Left renal pelvis (tissue), 4 donors: ENCODE measurements at regions not wholly inside any gene's neighbourhood (a gene's known extent, or its start where the extent isn't known, plus 50 kb on each side); places are given as distances from the start of the nearest gene placed in this dataset.

Experiments
- DNase-seq, 4 donors: peaks; one replicate each; pipeline ENCODE4 v3.0.0-alpha.2; 2013; ENCODE audit warnings: low read depth in 4 of 4, low spot score in 3 of 4

DNA sequence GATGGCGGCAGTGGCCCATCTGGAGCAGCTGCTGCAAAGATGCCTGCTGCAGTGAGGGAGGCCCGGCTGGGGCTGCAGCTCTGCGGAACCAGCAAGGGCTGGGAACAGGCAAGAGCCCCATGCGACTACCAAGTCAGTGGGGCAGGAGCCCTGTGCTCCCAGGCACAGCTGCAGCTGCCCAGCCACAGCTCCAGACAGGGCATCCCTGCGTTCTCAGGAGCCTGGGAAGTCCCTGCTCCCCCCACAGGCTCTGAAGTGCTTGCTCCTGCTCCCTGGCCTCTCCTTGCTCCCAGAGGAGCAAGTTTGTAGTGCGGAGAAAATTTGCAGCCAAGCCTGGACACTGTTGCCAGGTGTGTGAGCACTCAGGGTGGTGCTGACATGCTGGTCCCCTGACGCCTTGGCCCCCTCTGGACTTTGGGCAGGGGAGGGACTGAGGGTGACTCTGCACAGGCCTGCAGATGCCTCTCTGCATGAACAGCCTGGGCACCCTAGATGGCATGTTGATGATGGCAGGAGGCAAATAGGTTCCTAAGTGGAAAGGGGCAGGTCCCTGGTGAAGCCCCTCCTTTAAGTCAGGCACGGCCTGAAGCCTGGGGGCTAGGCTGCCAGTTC lies 105.6 kb downstream of the LYZL1 start:
- no peak for DNase-seq

DNA sequence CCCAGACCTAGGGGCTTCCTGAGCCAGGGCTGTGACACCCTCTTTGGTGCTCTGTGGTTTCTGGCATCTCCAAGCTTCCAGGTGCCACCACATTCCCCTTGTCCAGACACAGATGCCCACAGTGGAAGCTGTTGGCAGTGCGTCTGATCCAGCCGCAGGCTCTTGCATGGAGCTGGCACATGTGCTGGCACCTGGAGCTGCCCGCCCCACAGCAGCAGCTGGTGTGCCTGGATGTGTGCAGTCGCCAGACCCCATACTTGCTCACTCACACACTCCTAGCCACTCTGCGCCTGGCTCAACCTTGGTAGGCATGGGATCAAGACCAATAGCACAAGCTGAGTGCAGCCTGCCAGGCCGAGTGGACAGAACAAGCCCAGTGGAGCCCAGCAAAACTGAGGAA lies 106.5 kb downstream of the LYZL1 start:
- DNase-seq: no peak

DNA sequence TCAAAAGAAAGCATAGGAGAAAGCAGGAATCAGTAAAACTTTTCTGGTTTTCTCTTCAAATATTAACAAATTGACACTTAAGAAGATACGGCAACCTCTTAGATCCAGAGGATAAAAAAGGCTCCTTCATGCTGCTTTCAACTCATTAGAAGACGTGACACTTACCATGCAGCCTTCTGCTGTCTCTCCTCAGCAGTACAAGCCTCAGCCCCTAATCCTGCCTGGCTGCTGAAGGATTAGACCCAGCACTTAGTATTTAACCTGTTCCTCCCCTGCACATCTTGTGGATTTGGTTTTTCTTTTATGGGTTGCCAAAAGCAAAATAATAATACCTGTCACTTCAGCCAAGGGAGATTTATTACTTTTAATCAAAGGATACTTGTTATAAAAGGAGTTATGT lies 108.4 kb downstream of the LYZL1 start:
- DNase-seq: no peak

DNA sequence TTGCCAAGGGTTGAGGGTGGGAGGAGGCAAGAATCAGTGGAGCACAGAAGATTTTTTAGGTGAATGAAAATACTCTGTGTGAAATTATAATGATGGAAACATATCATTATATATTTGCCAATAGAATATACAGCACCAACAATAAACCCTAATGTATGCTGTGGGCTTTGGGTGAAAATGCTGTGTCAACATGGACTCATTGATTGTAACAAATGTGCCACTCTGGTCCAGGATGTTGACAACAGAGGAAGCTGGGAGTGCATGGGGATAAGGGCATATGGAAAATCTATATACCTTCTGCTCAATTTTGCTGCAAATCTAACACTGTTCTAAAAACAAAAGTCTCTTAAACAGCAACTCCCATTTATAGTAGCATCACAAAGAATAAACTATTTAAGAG lies 114.3 kb downstream of the LYZL1 start:
- no peak for DNase-seq

DNA sequence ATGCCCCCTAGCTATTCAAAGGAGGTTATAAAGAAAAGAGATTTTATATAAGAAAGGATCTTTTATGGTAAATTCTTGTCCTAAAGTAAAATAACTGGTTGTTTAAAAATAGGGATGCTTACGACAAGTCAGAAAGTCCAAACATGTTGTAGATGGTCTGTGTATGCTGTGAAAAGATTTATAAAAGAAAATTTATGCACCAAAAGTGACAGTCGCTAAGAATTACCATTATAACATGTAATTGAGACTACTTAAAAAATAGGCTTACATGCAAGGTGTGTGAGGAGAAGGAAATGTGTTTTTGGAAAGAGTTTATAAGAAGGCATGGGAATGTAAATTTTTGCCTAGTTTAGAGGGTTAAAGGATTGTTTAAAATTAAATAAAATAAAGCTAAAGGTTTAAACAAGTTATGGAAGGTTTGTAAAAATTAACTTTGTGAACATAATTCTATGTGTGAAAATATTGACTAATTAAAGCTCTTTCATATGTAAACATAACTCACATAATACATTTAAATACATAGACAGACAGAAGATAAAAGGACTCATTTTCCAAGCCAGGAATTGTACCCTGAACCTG lies 118.5 kb downstream of the LYZL1 start:
- no peak for DNase-seq
